K562 (cell line): ENCODE measurements at regions not wholly inside any gene's neighbourhood (a gene's known extent, or its start where the extent isn't known, plus 50 kb on each side); places are given as distances from the start of the nearest gene placed in this dataset.

ENCODE experiments used
- ATAC-seq: fragments of 200-7000 bp; cut with Tn5 transposase; 3 replicates; pipeline ENCODE4 v1.9.1; 2020; ENCODE audit warnings: moderate library complexity
- BruUV-seq: library from RNA; stranded (reverse); fragments of 400-500 nt; replicated peaks from 2 replicates; lab custom pipeline; 2021; lab: Mats Ljungman, UMichigan
- CTCF ChIA-PET: fragments of 300-600 bp; formaldehyde crosslinking; extraction: SDS; loops from one replicate; lab custom pipeline; 2021; ENCODE audit warnings: low intra/inter-chr PET ratio; lab: Yijun Ruan, JAX
- POLR2A ChIA-PET: fragments of 300-600, 350-650 bp; sonication (Branson Sonifier 250); formaldehyde crosslinking; extraction: SDS; loops from one replicate; lab custom pipeline; 2021; ENCODE audit warnings: antibody characterized with exemption, inconsistent platforms; lab: Yijun Ruan, JAX
- DNase-seq, 4 experiments: peaks; one replicate each; pipeline versions ENCODE4 v3.0.0 to v3.0.0-alpha.2; 2011 to 2018; ENCODE audit warnings: low spot score in 3 of 4, mixed read lengths in 3 of 4; ENCODE audit errors: extremely low read depth in 1 of 4
- FAIRE-seq: peaks from 2 replicates; lab custom pipeline; 2011; peaks lifted over from hg19 to GRCh38; lab: Jason Lieb, UNC
- H2AFZ ChIP-seq: 2 replicates; pipeline ENCODE4 v1.6.0; 2011; ENCODE audit warnings: low read depth, low read length, control low read depth, inconsistent platforms
- H3K27ac ChIP-seq: fragments of 200-600 bp; 3 replicates; pipeline ENCODE4 v1.8.0; 2011; ENCODE audit warnings: low read depth, mild to moderate bottlenecking, control low read depth, inconsistent platforms, low read length, moderate library complexity, mixed read lengths; ENCODE audit errors: extremely low read depth
- H3K27me3 ChIP-seq, 2 experiments: fragments of 300-600 bp in 1 of 2; 2 replicates in 1 of 2; 3 replicates in 1 of 2; pipeline versions ENCODE4 v1.6.0 to v1.8.0; 2011; ENCODE audit warnings: inconsistent platforms in 2 of 2, low read length in 2 of 2, mild to moderate bottlenecking in 1 of 2, mixed read lengths in 1 of 2, moderate library complexity in 1 of 2; ENCODE audit not compliant: control insufficient read depth in 2 of 2, insufficient read depth in 2 of 2
- H3K36me3 ChIP-seq: fragments of 300-600 bp; 3 replicates; pipeline ENCODE4 v1.8.0; 2011; ENCODE audit warnings: mild to moderate bottlenecking, low read length, inconsistent platforms; ENCODE audit not compliant: control insufficient read depth, insufficient read depth
- H3K4me1 ChIP-seq, 2 experiments: fragments of 200-600 bp in 1 of 2; replicated peaks in 1 of 2; 2 replicates in 1 of 2; 3 replicates in 1 of 2; pipeline versions ENCODE4 v1.5.1 to v1.8.0; 2011; ENCODE audit warnings: inconsistent platforms in 2 of 2, low read length in 2 of 2, mild to moderate bottlenecking in 1 of 2, mixed read lengths in 1 of 2, moderate library complexity in 1 of 2; ENCODE audit not compliant: control insufficient read depth in 2 of 2, insufficient read depth in 2 of 2
- H3K4me2 ChIP-seq: 2 replicates; pipeline ENCODE4 v1.6.1; 2011; ENCODE audit warnings: low read length, control low read depth, inconsistent platforms, mixed read lengths; ENCODE audit not compliant: insufficient read depth
- H3K4me3 ChIP-seq: fragments of 200-600 bp; sonication (generic), shearing (Covaris generic); 2 replicates; pipeline ENCODE4 v1.5.1; 2016; ENCODE audit warnings: control low read depth, inconsistent platforms
- H3K79me2 ChIP-seq: fragments of 200-600 bp; 3 replicates; pipeline ENCODE4 v1.8.0; 2011; ENCODE audit warnings: low read length, inconsistent platforms; ENCODE audit not compliant: control insufficient read depth, insufficient read depth
- H3K9ac ChIP-seq, 2 experiments: 2 replicates each; pipeline versions ENCODE4 v1.6.0 to v1.6.1; 2011; ENCODE audit warnings: low read depth in 2 of 2, low read length in 2 of 2, control low read depth in 1 of 2, inconsistent platforms in 1 of 2, mild to moderate bottlenecking in 1 of 2, mixed read lengths in 1 of 2; ENCODE audit not compliant: insufficient read depth in 1 of 2
- H3K9me1 ChIP-seq: one replicate; pipeline ENCODE4 v1.6.0; 2011; ENCODE audit warnings: inconsistent platforms, mild to moderate bottlenecking, low read length, moderate library complexity; ENCODE audit not compliant: control insufficient read depth, insufficient read depth
- H3K9me3 ChIP-seq: replicated peaks from 2 replicates; pipeline ENCODE4 v1.5.1; 2011; ENCODE audit warnings: low read depth, low read length, inconsistent platforms; ENCODE audit not compliant: control insufficient read depth, insufficient read depth
- H4K20me1 ChIP-seq: replicated peaks from 2 replicates; pipeline ENCODE4 v1.6.1; 2011; ENCODE audit warnings: low read length, inconsistent platforms, mixed read lengths; ENCODE audit not compliant: control insufficient read depth, insufficient read depth
- CBX2 ChIP-seq: fragments of 200-600 bp; sonication (generic); IDR thresholded peaks from one replicate; pipeline ENCODE4 v1.6.1; 2012; ENCODE audit warnings: mild to moderate bottlenecking, low read length, inconsistent platforms; ENCODE audit not compliant: insufficient read depth, poor library complexity, severe bottlenecking
- HMGXB4 ChIP-seq: sonication (generic); formaldehyde crosslinking; IDR thresholded peaks from 2 replicates; pipeline ENCODE4 v1.8.1; 2023; ENCODE audit warnings: mild to moderate bottlenecking, missing genetic modification reagents
- PKNOX1 ChIP-seq: fragments of 450-650 bp; IDR thresholded peaks from 2 replicates; pipeline ENCODE4 v1.6.1; 2016
- PRDM10 ChIP-seq: fragments of 450-650 bp; IDR thresholded peaks from 2 replicates; pipeline ENCODE4 v1.6.1; 2018; ENCODE audit not compliant: partially characterized antibody
- ZBTB40 ChIP-seq, 2 experiments: fragments of 450-650 bp in 1 of 2; sonication (generic) in 1 of 2; formaldehyde crosslinking in 1 of 2; IDR thresholded peaks; 2 replicates each; pipeline versions ENCODE4 v1.7.1 to v1.9.0; 2016 to 2022; ENCODE audit warnings: inconsistent platforms in 1 of 2, mild to moderate bottlenecking in 1 of 2, missing genetic modification reagents in 1 of 2
- ZNF696 ChIP-seq: fragments of 250-450 bp; sonication (Bioruptor Pico); conservative IDR thresholded peaks from 2 replicates; pipeline ENCODE4 v1.4.0; 2020; ENCODE audit warnings: mild to moderate bottlenecking, moderate library complexity
- WGBS: fragments of 100-300 bp; shearing (Covaris generic); methylation state at CpG from one replicate; pipeline ENCODE4 v1.1.6; 2016; ENCODE audit warnings: low coverage, mixed read lengths; ENCODE audit not compliant: insufficient coverage; ENCODE audit errors: missing lambda C conversion rate; 5-methylcytosine and 5-hydroxymethylcytosine counted together
- in situ Hi-C: fragments of 300-500 bp; cut with MboI; formaldehyde crosslinking; loops from 4 replicates; pipeline ENCODE4 v1.15.0; 2018; ENCODE audit warnings: inconsistent platforms, mixed read lengths
- intact Hi-C: fragments of 100-400 bp; cut with micrococcal nuclease; formaldehyde crosslinking; loops from 2 replicates; pipeline ENCODE4 v1.14.2; 2022

GRCh38 chr3:59473636-59474035 lies 423.8 kb upstream of the CFAP20DC start:
- no peaks in the 10 kb centered on the region for H3K9me1 ChIP-seq
- H3K4me2 ChIP-seq = no peak overlapping the region
- H2AFZ ChIP-seq = no peak overlapping the region
- H4K20me1 ChIP-seq = no peaks in the 10 kb centered on the region
- 5% methylated on average over 4 of the region's 4 CpGs for WGBS
- no peak overlapping the region for H3K27ac ChIP-seq
- in situ Hi-C loops (no loop called here), intact Hi-C loops (no loop called here)
- CTCF ChIA-PET = no interaction called here
- no peak for DNase-seq
- no peaks in the 10 kb centered on the region for H3K27me3 ChIP-seq
- no TSS peak for BruUV-seq
- H3K4me3 ChIP-seq = no peak overlapping the region
- POLR2A ChIA-PET = no interaction called here
- no peaks in the 10 kb centered on the region for H3K79me2 ChIP-seq
- no peaks in the 10 kb centered on the region for H3K36me3 ChIP-seq
- no peaks in the 10 kb centered on the region for H3K4me1 ChIP-seq
- no peak for FAIRE-seq
- ATAC-seq = no peak
- no peaks in the 10 kb centered on the region for H3K9me3 ChIP-seq
- H3K9ac ChIP-seq = no peak overlapping the region
- no peak for TF ChIP-seq HMGXB4 (CRISPR knock-in tag)
- no peak for TF ChIP-seq CBX2
- TF ChIP-seq ZBTB40 (IDR thresholded peaks at IDR 0.05) = no peak
- TF ChIP-seq ZBTB40 (CRISPR knock-in tag; IDR thresholded peaks at IDR 0.05) = no peak
- TF ChIP-seq ZNF696 (CRISPR knock-in tag) = no peak
- no peak for TF ChIP-seq PRDM10
- TF ChIP-seq PKNOX1 = no peak
